Breast epithelium (tissue), 4 donors: ENCODE measurements at regions not wholly inside any gene's neighbourhood (a gene's known extent, or its start where the extent isn't known, plus 50 kb on each side); places are given as distances from the start of the nearest gene placed in this dataset.

ENCODE experiments used
- DNase-seq, 2 donors: peaks; one replicate each; pipeline ENCODE4 v3.0.0-alpha.2; 2019; ENCODE audit warnings: low spot score in 2 of 2
- H3K27ac ChIP-seq, 2 donors: fragments of 200-600 bp; sonication (generic) in 1 of 2; one replicate each; pipeline ENCODE4 v1.5.1; 2016 to 2019; ENCODE audit warnings: mild to moderate bottlenecking in 1 of 2
- H3K27me3 ChIP-seq, 2 donors: fragments of 200-600 bp; sonication (generic) in 1 of 2; one replicate each; pipeline versions ENCODE4 v1.5.1 to v1.6.0; 2017 to 2019; ENCODE audit warnings: control low read depth in 1 of 2, mild to moderate bottlenecking in 1 of 2
- H3K36me3 ChIP-seq: fragments of 200-600 bp; one replicate; pipeline ENCODE4 v1.5.1; 2019
- H3K4me1 ChIP-seq, 2 donors: fragments of 200-600 bp; sonication (generic); one replicate each; pipeline ENCODE4 v1.5.1; 2016 to 2019; ENCODE audit warnings: control low read depth in 1 of 2
- H3K4me3 ChIP-seq, 3 donors: fragments of 200-600 bp; sonication (generic); 1 replicate in 2 of 3; 2 replicates in 1 of 3; pipeline ENCODE4 v1.5.1; 2016 to 2019; ENCODE audit warnings: mild to moderate bottlenecking in 3 of 3, moderate library complexity in 2 of 3
- H3K9me3 ChIP-seq, 2 donors: fragments of 200-600 bp; sonication (generic) in 1 of 2; one replicate each; pipeline ENCODE4 v1.5.1; 2016 to 2019; ENCODE audit warnings: control low read depth in 1 of 2
- POLR2A ChIP-seq: fragments of 450-650 bp; IDR thresholded peaks from one replicate; pipeline ENCODE4 v1.6.1; 2016; ENCODE audit warnings: antibody characterized with exemption, mild to moderate bottlenecking, moderate library complexity
- POLR2AphosphoS5 ChIP-seq, 3 donors: sonication (generic); formaldehyde crosslinking; IDR thresholded peaks; one replicate each; pipeline ENCODE4 v1.6.1; 2017; ENCODE audit warnings: antibody characterized with exemption in 3 of 3
- intact Hi-C: fragments of 100-400 bp; cut with DNase I; formaldehyde crosslinking; loops from one replicate; pipeline ENCODE4 v1.15.1; 2023; ENCODE audit warnings: low total_unique reads
- TF ChIP-seq, protein P1 (sequence below), 3 donors: fragments of 450-650 bp; IDR thresholded peaks; one replicate each; pipeline ENCODE4 v1.5.1; 2016 to 2017; ENCODE audit warnings: antibody characterized with exemption in 3 of 3, mild to moderate bottlenecking in 3 of 3, moderate library complexity in 3 of 3

DNA sequence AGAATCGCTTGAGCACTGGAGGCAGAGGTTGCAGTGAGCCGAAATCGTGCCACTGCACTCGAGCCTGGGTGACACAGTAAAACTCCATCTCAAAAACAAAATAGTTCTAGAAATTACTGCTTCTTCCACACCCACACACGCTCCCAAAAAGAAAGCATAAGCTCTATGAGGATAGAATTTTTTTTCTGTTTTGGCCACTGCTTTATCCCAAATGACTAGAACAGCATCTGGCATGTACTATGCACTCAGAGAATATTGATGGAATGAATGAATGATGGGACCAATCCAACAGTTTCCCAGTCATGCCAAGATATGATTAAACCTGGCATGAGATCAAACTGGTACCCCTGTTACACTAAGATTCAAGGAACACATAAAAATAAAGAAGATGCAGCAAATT, 455.4 kb upstream of the CHAC2 start:
- Histone ChIP-seq H3K4me3 (no peak overlapping the region), H3K9me3 (no peaks in the 10 kb centered on the region), H3K36me3 (no peaks in the 10 kb centered on the region), H3K27me3 (no peaks in the 10 kb centered on the region), H3K4me1 (no peaks in the 10 kb centered on the region), H3K27ac (no peak overlapping the region)
- intact Hi-C loops, result no loop called here
- TF ChIP-seq POLR2A (no peak), POLR2AphosphoS5 (IDR thresholded peaks at IDR 0.05) (no peak)
- TF ChIP-seq, protein P1, sequence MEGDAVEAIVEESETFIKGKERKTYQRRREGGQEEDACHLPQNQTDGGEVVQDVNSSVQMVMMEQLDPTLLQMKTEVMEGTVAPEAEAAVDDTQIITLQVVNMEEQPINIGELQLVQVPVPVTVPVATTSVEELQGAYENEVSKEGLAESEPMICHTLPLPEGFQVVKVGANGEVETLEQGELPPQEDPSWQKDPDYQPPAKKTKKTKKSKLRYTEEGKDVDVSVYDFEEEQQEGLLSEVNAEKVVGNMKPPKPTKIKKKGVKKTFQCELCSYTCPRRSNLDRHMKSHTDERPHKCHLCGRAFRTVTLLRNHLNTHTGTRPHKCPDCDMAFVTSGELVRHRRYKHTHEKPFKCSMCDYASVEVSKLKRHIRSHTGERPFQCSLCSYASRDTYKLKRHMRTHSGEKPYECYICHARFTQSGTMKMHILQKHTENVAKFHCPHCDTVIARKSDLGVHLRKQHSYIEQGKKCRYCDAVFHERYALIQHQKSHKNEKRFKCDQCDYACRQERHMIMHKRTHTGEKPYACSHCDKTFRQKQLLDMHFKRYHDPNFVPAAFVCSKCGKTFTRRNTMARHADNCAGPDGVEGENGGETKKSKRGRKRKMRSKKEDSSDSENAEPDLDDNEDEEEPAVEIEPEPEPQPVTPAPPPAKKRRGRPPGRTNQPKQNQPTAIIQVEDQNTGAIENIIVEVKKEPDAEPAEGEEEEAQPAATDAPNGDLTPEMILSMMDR (IDR thresholded peaks at IDR 0.05), result no peak
- DNase-seq, result no peak

DNA sequence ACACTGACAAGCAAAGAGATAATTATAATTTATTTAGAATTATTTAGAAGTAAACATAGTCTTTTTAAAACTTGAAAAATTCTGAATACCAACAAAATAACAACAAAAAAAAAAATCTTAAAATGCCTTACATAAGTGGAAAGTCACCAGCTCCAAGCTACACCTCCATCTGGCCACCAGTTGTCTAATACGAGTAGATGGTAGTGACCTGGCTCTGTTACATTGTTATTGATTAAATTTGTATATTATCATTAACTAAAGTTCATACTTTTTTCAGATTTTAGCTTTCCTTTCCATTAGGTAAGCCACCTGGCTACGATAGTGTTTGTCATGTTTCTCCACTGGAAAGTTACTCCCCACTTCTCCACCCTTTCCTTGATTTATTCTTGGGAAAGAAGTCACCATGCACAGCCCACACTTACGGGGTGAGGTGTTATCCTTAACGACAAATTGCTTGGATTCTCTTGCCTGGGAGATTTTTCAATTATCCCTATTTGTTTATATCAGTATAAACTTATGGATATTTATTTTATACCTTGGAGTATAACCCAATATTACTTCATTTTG, 464.5 kb upstream of the CHAC2 start:
- no peaks in the 10 kb centered on the region for H3K36me3 ChIP-seq
- H3K27me3 ChIP-seq, result no peaks in the 10 kb centered on the region
- H3K4me3 ChIP-seq, result no peak overlapping the region
- H3K27ac ChIP-seq, result no peak overlapping the region
- TF ChIP-seq, protein P1 (IDR thresholded peaks at IDR 0.05), result no peak
- TF ChIP-seq POLR2AphosphoS5 (IDR thresholded peaks at IDR 0.05), result no peak
- TF ChIP-seq POLR2A, result no peak
- DNase-seq, result no peak
- H3K4me1 ChIP-seq, result no peaks in the 10 kb centered on the region
- intact Hi-C loops, result no loop called here
- H3K9me3 ChIP-seq, result no peaks in the 10 kb centered on the region

DNA sequence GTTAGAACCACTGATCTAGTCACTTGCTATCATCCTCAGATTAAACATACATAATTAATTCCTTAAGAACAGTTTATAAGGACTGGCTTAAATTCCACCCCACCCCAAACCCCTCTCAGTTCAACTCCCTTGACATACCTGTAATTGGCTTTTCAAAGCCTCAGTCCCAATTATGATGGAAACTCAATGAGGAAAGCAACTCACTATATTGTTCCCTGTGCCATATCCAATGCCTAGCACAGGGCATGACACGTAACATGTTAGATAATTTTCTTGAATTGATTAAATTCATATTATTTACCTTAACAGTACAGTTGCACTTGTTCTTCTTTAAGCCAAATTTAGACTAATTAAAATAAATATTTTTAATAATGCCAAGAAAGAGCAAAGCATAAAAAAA, 465.1 kb upstream of the CHAC2 start:
- no peak overlapping the region for H3K4me3 ChIP-seq
- H3K9me3 ChIP-seq, result no peaks in the 10 kb centered on the region
- TF ChIP-seq, protein P1 (IDR thresholded peaks at IDR 0.05), result no peak
- no peak for TF ChIP-seq POLR2AphosphoS5 (IDR thresholded peaks at IDR 0.05)
- intact Hi-C loops, result no loop called here
- no peak overlapping the region for H3K27ac ChIP-seq
- H3K36me3 ChIP-seq, result no peaks in the 10 kb centered on the region
- H3K4me1 ChIP-seq, result no peaks in the 10 kb centered on the region
- no peak for DNase-seq
- H3K27me3 ChIP-seq, result no peaks in the 10 kb centered on the region

DNA sequence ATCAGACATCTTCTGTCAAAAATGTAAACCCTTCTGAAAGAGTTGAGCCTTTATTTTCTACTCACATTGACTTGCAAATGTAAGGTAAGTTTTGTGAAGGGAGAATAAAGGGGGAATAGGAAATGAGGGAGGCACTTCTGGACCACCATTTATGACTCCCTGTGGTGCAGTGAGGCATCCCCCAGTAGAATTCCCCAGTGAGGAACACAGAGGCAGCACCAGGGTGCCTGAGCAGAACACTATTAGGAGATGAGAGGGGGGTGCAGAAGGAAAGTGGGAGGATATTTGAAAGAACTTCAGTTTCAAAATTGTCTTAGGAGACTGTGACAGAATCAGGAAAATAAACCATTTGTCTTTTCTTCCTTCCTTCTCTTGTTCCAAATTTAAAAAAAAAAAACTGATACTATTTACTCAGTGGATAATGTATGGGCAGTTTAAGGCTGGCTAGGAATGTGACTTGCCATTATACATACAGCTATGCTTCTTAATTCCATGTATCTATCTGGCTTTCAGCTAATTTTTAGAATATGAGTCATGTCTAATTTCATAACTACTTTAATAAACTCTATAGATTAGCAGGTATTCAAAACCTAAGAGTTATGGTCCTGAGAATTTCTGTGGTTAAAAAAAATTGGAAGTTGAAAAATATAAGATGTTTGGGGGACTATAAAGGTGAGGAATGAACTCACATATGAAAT, 478.1 kb upstream of the CHAC2 start:
- Histone ChIP-seq H3K4me1 (no peaks in the 10 kb centered on the region), H3K27me3 (no peaks in the 10 kb centered on the region), H3K36me3 (no peaks in the 10 kb centered on the region), H3K9me3 (no peaks in the 10 kb centered on the region), H3K4me3 (no peak overlapping the region), H3K27ac (no peak overlapping the region)
- TF ChIP-seq POLR2A, result no peak
- TF ChIP-seq, protein P1 (IDR thresholded peaks at IDR 0.05), result no peak
- TF ChIP-seq POLR2AphosphoS5 (IDR thresholded peaks at IDR 0.05), result no peak
- DNase-seq, result no peak
- intact Hi-C loops, result no loop called here

DNA sequence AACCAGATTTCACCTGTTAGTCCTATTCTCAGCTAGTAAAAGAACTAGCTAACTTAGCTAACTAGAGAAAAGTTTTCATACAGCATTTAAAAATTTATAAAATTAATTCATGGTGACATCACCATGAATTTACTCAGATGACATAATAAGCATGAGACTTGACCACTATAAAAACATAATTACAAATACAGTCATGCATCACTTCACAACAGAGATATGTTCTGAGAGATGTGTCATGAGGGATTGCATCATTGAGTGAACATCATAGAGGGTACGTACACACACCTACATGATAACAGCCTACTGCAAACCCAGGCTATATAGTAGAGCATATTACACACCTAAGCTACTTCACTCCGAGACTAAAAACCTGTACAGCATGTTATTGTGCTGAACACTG, 481.3 kb upstream of the CHAC2 start:
- no peaks in the 10 kb centered on the region for H3K27me3 ChIP-seq
- no peaks in the 10 kb centered on the region for H3K4me1 ChIP-seq
- no peak overlapping the region for H3K27ac ChIP-seq
- DNase-seq, result no peak
- TF ChIP-seq, protein P1 (IDR thresholded peaks at IDR 0.05), result no peak
- TF ChIP-seq POLR2A, result no peak
- TF ChIP-seq POLR2AphosphoS5 (IDR thresholded peaks at IDR 0.05), result no peak
- H3K9me3 ChIP-seq, result no peaks in the 10 kb centered on the region
- H3K4me3 ChIP-seq, result no peak overlapping the region
- no peaks in the 10 kb centered on the region for H3K36me3 ChIP-seq
- intact Hi-C loops, result no loop called here
